Uterus (tissue), 3 donors: ENCODE measurements at regions not wholly inside any gene's neighbourhood (a gene's known extent, or its start where the extent isn't known, plus 50 kb on each side); places are given as distances from the start of the nearest gene placed in this dataset.

Experiments used
- DNase-seq, 2 donors: peaks; one replicate each; pipeline ENCODE4 v3.0.0-alpha.2; 2019 to 2020
- H3K27ac ChIP-seq, 2 donors: fragments of 200-600 bp; sonication (generic); 1 replicate in 1 of 2; 2 replicates in 1 of 2; pipeline ENCODE4 v1.5.1; 2016 to 2018
- H3K27me3 ChIP-seq, 2 donors: fragments of 200-600 bp; sonication (generic); one replicate each; pipeline ENCODE4 v1.5.1; 2018 to 2019; ENCODE audit warnings: control low read depth in 1 of 2
- H3K36me3 ChIP-seq, 2 donors: fragments of 200-600 bp; sonication (generic); one replicate each; pipeline ENCODE4 v1.5.1; 2019; ENCODE audit warnings: control low read depth in 1 of 2
- H3K4me1 ChIP-seq, 2 donors: fragments of 200-600 bp; sonication (generic); one replicate each; pipeline ENCODE4 v1.5.1; 2018 to 2019; ENCODE audit warnings: control low read depth in 1 of 2
- H3K4me3 ChIP-seq, 2 donors: fragments of 200-600 bp; sonication (generic); 1 replicate in 1 of 2; 2 replicates in 1 of 2; pipeline ENCODE4 v1.5.1; 2018 to 2019; ENCODE audit warnings: mild to moderate bottlenecking in 1 of 2
- H3K9me3 ChIP-seq, 2 donors: fragments of 200-600 bp; sonication (generic); one replicate each; pipeline ENCODE4 v1.5.1; 2019; ENCODE audit warnings: control low read depth in 1 of 2
- CTCF ChIP-seq, 4 experiments: fragments of 200-600 bp in 2 of 4; fragments of 450-650 bp in 2 of 4; sonication (generic) in 2 of 4; IDR thresholded peaks; one replicate each; pipeline ENCODE4 v1.5.1; 2016 to 2019; ENCODE audit warnings: antibody characterized with exemption in 4 of 4, mild to moderate bottlenecking in 2 of 4, moderate library complexity in 1 of 4
- POLR2A ChIP-seq, 2 donors: fragments of 450-650 bp; IDR thresholded peaks; one replicate each; pipeline ENCODE4 v1.6.1; 2016; ENCODE audit warnings: antibody characterized with exemption in 2 of 2, mild to moderate bottlenecking in 1 of 2, moderate library complexity in 1 of 2
- intact Hi-C: fragments of 100-400 bp; cut with DNase I; formaldehyde crosslinking; loops from one replicate; pipeline ENCODE4 v1.15.1; 2023; ENCODE audit warnings: low total_unique reads
- donor health status: DM: yes; HTN: yes; CAD: no.

- intact Hi-C loops, result no loop called here
- Histone ChIP-seq H3K4me3 (no peak overlapping the region), H3K27ac (no peak overlapping the region), H3K9me3 (no peaks in the 10 kb centered on the region), H3K36me3 (no peaks in the 10 kb centered on the region), H3K27me3 (no peaks in the 10 kb centered on the region), H3K4me1 (no peaks in the 10 kb centered on the region)
- TF ChIP-seq CTCF (IDR thresholded peaks at IDR 0.05), result no peak
- no peak for TF ChIP-seq POLR2A (IDR thresholded peaks at IDR 0.05)
- DNase-seq, result no peak
These were observed 53.8 kb upstream of the LNX1 start for GRCh38 chr4:53645108-53645507.

GRCh38 chr4:53644607-53645006 is 53.3 kb upstream of the LNX1 start:
- Histone ChIP-seq H3K27me3 (no peaks in the 10 kb centered on the region), H3K4me3 (no peak overlapping the region), H3K27ac (no peak overlapping the region), H3K4me1 (no peaks in the 10 kb centered on the region), H3K9me3 (no peaks in the 10 kb centered on the region), H3K36me3 (no peaks in the 10 kb centered on the region)
- DNase-seq, result no peak
- no peak for TF ChIP-seq CTCF (IDR thresholded peaks at IDR 0.05)
- TF ChIP-seq POLR2A (IDR thresholded peaks at IDR 0.05), result no peak
- intact Hi-C loops, result no loop called here
